Activated naive CD8-positive, alpha-beta T cell treated with anti-CD3 and anti-CD28 coated beads, Interleukin-2, amount 50 U/mL, for 24 hours (primary cell): ENCODE measurements at regions not wholly inside any gene's neighbourhood (a gene's known extent, or its start where the extent isn't known, plus 50 kb on each side); places are given as distances from the start of the nearest gene placed in this dataset.

Experiments used
- ATAC-seq: fragments of 150-1000 bp; cut with Tn5 transposase; one replicate; pipeline ENCODE4 v1.10.0; 2021
- DNase-seq: peaks from one replicate; pipeline ENCODE4 v3.0.0; 2021
- H3K27ac Mint-ChIP-seq: one replicate; pipeline ENCODE4 v1.8.0; 2021; ENCODE audit warnings: mild to moderate bottlenecking, mixed read lengths
- H3K27me3 Mint-ChIP-seq: one replicate; pipeline ENCODE4 v1.8.0; 2021; ENCODE audit warnings: mixed read lengths
- H3K36me3 Mint-ChIP-seq: one replicate; pipeline ENCODE4 v1.8.0; 2021; ENCODE audit warnings: low read depth, mixed read lengths
- H3K4me1 Mint-ChIP-seq: one replicate; pipeline ENCODE4 v1.8.0; 2021; ENCODE audit warnings: mixed read lengths
- H3K4me3 Mint-ChIP-seq: one replicate; pipeline ENCODE4 v1.8.0; 2021; ENCODE audit warnings: mild to moderate bottlenecking, moderate library complexity, mixed read lengths
- H3K9me3 Mint-ChIP-seq: one replicate; pipeline ENCODE4 v1.8.0; 2021; ENCODE audit warnings: mixed read lengths

DNA sequence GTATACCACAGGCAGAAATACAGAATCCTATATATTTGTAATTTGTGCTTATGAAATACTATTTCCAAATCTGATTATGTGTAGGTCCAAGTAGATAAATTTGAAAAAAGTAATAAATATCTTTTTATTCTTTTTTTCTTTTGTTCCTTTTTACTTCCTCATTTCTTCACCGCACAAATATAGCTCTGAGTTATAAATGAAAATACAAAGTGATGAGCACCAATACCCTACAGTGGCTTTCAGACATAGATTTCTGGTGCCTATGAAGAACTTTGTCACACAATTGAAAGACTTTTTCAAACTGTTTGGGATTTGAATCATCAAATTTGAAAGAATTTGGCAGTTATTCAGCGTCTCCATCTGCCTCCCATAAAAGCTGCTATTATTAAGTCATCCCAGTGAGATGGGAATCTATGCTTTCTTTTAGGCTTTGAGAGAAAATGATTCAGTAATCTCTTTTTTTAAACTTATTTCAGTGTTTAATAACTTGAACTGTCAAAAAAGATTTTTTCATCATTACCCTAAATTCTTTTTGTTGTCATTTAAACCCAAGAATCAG lies 363.6 kb upstream of the GOLIM4 start:
- no peak for ATAC-seq
- no peak overlapping the region for H3K27ac Mint-ChIP-seq
- H3K4me1 Mint-ChIP-seq = no peaks in the 10 kb centered on the region

GRCh38 chr3:168457954-168458539 lies 362.3 kb upstream of the GOLIM4 start:
- Mint-ChIP-seq H3K9me3 (peaks cover 7% of the 10 kb centered on the region), H3K27me3 (no peaks in the 10 kb centered on the region), H3K27ac (no peak overlapping the region)

More for the DNA sequence above, 363.6 kb upstream of the GOLIM4 start:
- H3K4me3 Mint-ChIP-seq = no peak overlapping the region
- H3K27me3 Mint-ChIP-seq = no peaks in the 10 kb centered on the region
- peaks cover 15% of the 10 kb centered on the region for H3K9me3 Mint-ChIP-seq
- DNase-seq = no peak
- no peaks in the 10 kb centered on the region for H3K36me3 Mint-ChIP-seq

GRCh38 chr3:168455814-168456213 lies 360.1 kb upstream of the GOLIM4 start:
- DNase-seq = no peak
- no peaks in the 10 kb centered on the region for H3K27me3 Mint-ChIP-seq

More at GRCh38 chr3:168457954-168458539, 362.3 kb upstream of the GOLIM4 start:
- no peaks in the 10 kb centered on the region for H3K36me3 Mint-ChIP-seq
- H3K4me1 Mint-ChIP-seq = no peaks in the 10 kb centered on the region
- no peak overlapping the region for H3K4me3 Mint-ChIP-seq
- ATAC-seq (no peak), DNase-seq (no peak)

DNA sequence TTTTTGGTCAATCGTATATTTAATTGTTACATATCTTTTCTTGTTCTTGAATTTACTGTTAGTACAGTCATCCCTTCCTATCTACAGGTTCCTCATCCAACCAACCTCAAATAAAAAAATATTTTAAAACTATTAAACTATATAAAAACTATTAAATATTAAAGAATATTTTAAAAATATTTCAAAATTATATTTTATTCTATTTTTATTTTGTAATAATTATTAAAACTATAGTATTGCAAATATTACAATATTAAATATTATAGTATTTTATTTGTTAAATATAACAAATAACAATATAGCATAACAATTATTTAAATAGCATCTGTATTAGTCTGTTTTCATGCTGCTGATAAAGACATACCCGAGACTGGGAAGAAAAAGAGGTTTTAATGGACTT lies 357.9 kb upstream of the GOLIM4 start:
- no peaks in the 10 kb centered on the region for H3K4me1 Mint-ChIP-seq
- H3K27ac Mint-ChIP-seq = no peak overlapping the region
- ATAC-seq (no peak), DNase-seq (no peak)
- H3K27me3 Mint-ChIP-seq = no peaks in the 10 kb centered on the region
- H3K36me3 Mint-ChIP-seq = no peaks in the 10 kb centered on the region
- H3K9me3 Mint-ChIP-seq = no peaks in the 10 kb centered on the region
- H3K4me3 Mint-ChIP-seq = no peak overlapping the region

More at GRCh38 chr3:168455814-168456213, 360.1 kb upstream of the GOLIM4 start:
- Mint-ChIP-seq H3K4me1 (no peaks in the 10 kb centered on the region), H3K36me3 (no peaks in the 10 kb centered on the region), H3K4me3 (no peak overlapping the region), H3K9me3 (no peaks in the 10 kb centered on the region), H3K27ac (no peak overlapping the region)
- no peak for ATAC-seq

- Mint-ChIP-seq H3K36me3 (no peaks in the 10 kb centered on the region), H3K4me1 (no peaks in the 10 kb centered on the region), H3K4me3 (no peak overlapping the region), H3K9me3 (no peaks in the 10 kb centered on the region), H3K27ac (no peak overlapping the region), H3K27me3 (no peaks in the 10 kb centered on the region)
- no peak for ATAC-seq
- no peak for DNase-seq
These were observed 348.2 kb upstream of the GOLIM4 start for GRCh38 chr3:168443965-168444364.

GRCh38 chr3:168442502-168442901 lies 346.8 kb upstream of the GOLIM4 start:
- no peak overlapping the region for H3K27ac Mint-ChIP-seq

GRCh38 chr3:168436245-168436724 lies 340.6 kb upstream of the GOLIM4 start:
- DNase-seq (no peak), ATAC-seq (no peak)
- Mint-ChIP-seq H3K27me3 (no peaks in the 10 kb centered on the region), H3K36me3 (no peaks in the 10 kb centered on the region), H3K27ac (no peak overlapping the region), H3K9me3 (peaks cover 6% of the 10 kb centered on the region), H3K4me3 (no peak overlapping the region), H3K4me1 (no peaks in the 10 kb centered on the region)

More at GRCh38 chr3:168442502-168442901, 346.8 kb upstream of the GOLIM4 start:
- H3K36me3 Mint-ChIP-seq = no peaks in the 10 kb centered on the region
- no peaks in the 10 kb centered on the region for H3K4me1 Mint-ChIP-seq
- ATAC-seq (no peak), DNase-seq (no peak)
- no peaks in the 10 kb centered on the region for H3K27me3 Mint-ChIP-seq
- no peak overlapping the region for H3K4me3 Mint-ChIP-seq
- H3K9me3 Mint-ChIP-seq = no peaks in the 10 kb centered on the region

DNA sequence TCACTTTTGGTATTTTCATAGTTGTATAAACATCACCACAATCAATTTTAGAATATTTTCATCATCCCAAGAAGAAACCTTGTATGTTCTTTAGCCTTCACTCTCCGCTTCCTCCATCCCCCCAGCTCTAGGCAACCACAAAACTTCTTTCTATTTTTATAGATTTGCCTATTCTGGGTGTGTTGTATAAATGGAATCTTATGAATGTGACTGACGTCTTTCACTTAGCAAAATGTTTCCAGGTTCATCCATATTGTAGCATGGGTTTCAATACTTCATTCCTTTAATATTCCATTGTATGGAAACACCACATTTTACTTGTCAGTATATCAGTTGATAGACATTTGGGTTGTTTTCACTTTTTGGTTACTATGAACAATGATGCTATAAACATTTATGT lies 335.8 kb upstream of the GOLIM4 start:
- ATAC-seq = no peak
- H3K4me1 Mint-ChIP-seq = no peaks in the 10 kb centered on the region
- no peak for DNase-seq
- no peaks in the 10 kb centered on the region for H3K27me3 Mint-ChIP-seq
- no peaks in the 10 kb centered on the region for H3K36me3 Mint-ChIP-seq
- H3K9me3 Mint-ChIP-seq = peaks cover 6% of the 10 kb centered on the region
- no peak overlapping the region for H3K4me3 Mint-ChIP-seq
- H3K27ac Mint-ChIP-seq = no peak overlapping the region

DNA sequence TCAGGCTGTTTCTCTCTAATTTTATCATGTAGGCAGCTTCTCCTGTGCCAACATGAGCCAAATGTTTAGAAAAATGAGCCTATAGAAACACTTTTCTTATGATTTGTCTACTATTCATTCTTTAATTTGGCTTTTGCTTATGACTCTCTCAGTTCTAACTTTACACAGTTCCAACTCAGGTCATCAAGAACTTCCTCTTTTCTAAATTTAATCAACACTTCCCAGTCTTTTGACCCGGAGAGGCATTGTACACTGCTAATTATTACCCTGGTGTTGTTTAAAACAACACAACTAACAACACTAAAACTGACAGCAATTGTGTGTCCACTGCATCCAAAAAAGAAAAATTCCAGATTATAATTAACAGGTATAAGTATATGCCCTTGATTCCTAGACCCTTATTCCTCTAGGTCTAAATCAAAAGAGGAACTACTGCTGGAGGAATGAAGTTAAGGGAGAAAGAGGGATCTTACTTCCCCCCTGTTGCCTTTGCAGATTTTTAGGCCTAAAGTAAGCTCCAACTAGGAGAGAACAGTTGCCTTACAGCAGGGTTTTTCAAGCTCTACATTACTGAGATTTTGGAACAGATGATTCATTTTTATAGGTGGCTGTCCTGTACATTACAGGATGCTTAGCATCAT lies 332.2 kb upstream of the GOLIM4 start:
- H3K9me3 Mint-ChIP-seq = peaks cover 3% of the 10 kb centered on the region
- no peaks in the 10 kb centered on the region for H3K4me1 Mint-ChIP-seq
- H3K36me3 Mint-ChIP-seq = no peaks in the 10 kb centered on the region
- no peak overlapping the region for H3K4me3 Mint-ChIP-seq
- ATAC-seq = no peak
- no peaks in the 10 kb centered on the region for H3K27me3 Mint-ChIP-seq
- no peak for DNase-seq
- H3K27ac Mint-ChIP-seq = no peak overlapping the region

DNA sequence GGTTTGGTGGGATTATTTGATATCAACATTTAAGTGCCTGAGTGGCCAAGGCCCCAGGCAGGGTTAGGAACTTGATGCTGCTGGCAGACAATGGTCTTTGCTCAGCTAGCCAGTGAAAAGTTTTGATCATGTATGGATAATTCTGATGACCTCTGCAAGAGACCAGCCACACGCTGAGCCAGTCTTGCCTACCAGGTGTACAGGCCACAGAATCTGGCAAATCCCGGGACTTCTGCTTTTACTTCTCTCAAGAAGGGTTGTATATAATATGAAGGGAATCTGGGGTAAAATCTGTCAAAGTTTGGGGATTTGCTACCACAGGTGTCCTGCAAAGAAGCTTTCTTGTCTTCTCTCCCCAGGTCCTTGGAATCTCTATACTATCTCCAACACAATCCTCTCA lies 331.4 kb upstream of the GOLIM4 start:
- Mint-ChIP-seq H3K4me1 (no peaks in the 10 kb centered on the region), H3K9me3 (peaks cover 3% of the 10 kb centered on the region), H3K36me3 (no peaks in the 10 kb centered on the region), H3K27me3 (no peaks in the 10 kb centered on the region), H3K4me3 (no peak overlapping the region), H3K27ac (no peak overlapping the region)
- no peak for ATAC-seq
- DNase-seq = no peak

GRCh38 chr3:168425936-168426595 lies 330.3 kb upstream of the GOLIM4 start:
- Mint-ChIP-seq H3K4me3 (no peak overlapping the region), H3K27ac (no peak overlapping the region), H3K4me1 (no peaks in the 10 kb centered on the region), H3K36me3 (no peaks in the 10 kb centered on the region), H3K27me3 (no peaks in the 10 kb centered on the region), H3K9me3 (peaks cover 3% of the 10 kb centered on the region)
- DNase-seq = no peak
- no peak for ATAC-seq

DNA sequence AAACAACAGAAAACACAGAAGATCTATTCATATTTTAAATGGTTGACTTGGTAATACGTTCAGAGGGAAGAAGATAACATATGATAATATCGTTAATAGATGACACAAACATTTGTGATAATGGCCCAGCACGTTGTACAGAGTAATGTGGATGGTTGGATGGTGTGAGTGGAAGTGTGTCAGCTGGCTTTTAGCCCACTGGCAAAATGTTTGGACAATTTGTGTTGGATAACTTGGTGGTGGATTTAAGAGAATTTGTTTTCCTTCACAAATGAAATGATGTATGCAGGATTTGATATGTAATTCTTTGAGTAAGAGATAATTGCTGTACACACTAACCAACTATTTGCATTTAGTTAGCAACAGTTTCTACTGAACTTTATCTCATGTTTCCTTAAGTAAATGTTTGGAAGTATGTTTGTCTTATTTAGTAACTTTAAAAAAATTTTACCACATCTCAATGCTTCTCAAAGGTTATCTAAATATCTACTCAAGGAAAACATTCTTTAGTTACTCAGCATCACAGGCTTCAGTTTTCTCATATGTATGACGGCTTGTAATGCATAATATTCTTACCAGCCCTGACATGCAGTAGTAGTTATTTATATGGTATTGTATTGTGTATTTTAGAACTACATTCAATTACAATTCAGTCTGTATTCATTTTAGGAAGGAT lies 328.5 kb upstream of the GOLIM4 start:
- ATAC-seq (no peak), DNase-seq (no peak)
- peaks cover 3% of the 10 kb centered on the region for H3K9me3 Mint-ChIP-seq
- no peaks in the 10 kb centered on the region for H3K36me3 Mint-ChIP-seq
- no peaks in the 10 kb centered on the region for H3K4me1 Mint-ChIP-seq
- H3K4me3 Mint-ChIP-seq = no peak overlapping the region
- no peak overlapping the region for H3K27ac Mint-ChIP-seq
- no peaks in the 10 kb centered on the region for H3K27me3 Mint-ChIP-seq

DNA sequence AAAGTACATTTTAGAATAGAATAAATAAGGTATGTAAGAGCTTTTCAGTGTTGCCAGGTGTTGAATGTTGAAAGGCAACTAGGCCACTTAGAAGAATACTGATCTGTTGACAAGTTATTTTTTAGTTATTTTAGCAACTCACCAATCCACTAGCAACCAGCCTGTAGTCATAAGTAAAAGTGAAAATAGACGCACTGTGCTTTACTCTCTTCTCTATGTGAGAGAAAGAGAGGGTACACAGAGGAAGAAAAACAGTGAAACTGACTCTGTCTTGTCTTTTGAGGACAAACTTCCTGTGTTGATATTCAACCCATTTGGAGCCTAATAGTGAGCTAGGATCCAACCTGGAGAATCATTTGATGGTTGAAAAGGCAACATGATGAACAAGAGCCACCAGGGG lies 327.1 kb upstream of the GOLIM4 start:
- no peaks in the 10 kb centered on the region for H3K27me3 Mint-ChIP-seq
- no peaks in the 10 kb centered on the region for H3K36me3 Mint-ChIP-seq
- H3K9me3 Mint-ChIP-seq = peaks cover 3% of the 10 kb centered on the region
- ATAC-seq = no peak
- no peak overlapping the region for H3K4me3 Mint-ChIP-seq
- no peaks in the 10 kb centered on the region for H3K4me1 Mint-ChIP-seq
- no peak for DNase-seq
- H3K27ac Mint-ChIP-seq = no peak overlapping the region

- Mint-ChIP-seq H3K27ac (no peak overlapping the region), H3K4me1 (no peaks in the 10 kb centered on the region), H3K4me3 (no peak overlapping the region), H3K9me3 (peaks cover 2% of the 10 kb centered on the region), H3K27me3 (no peaks in the 10 kb centered on the region), H3K36me3 (no peaks in the 10 kb centered on the region)
- ATAC-seq = no peak
- no peak for DNase-seq
These were observed 323.4 kb upstream of the GOLIM4 start for GRCh38 chr3:168419091-168419490.
